Left ventricle myocardium superior (tissue), 1 donor: ENCODE measurements at regions not wholly inside any gene's neighbourhood (a gene's known extent, or its start where the extent isn't known, plus 50 kb on each side); places are given as distances from the start of the nearest gene placed in this dataset.

Experiments used
- ATAC-seq: fragments of 200-7000 bp; cut with Tn5 transposase; one replicate; pipeline ENCODE4 v1.9.1; 2020; ENCODE audit warnings: mild to moderate bottlenecking, moderate library complexity
- DNase-seq: peaks from one replicate; pipeline ENCODE4 v3.0.0-alpha.2; 2020
- intact Hi-C: fragments of 100-400 bp; cut with micrococcal nuclease; formaldehyde crosslinking; loops from one replicate; pipeline ENCODE4 v1.11.0; 2022
- donor health status: DM: no; HTN: yes; CAD: no; lungs with severe emphysema.

DNA sequence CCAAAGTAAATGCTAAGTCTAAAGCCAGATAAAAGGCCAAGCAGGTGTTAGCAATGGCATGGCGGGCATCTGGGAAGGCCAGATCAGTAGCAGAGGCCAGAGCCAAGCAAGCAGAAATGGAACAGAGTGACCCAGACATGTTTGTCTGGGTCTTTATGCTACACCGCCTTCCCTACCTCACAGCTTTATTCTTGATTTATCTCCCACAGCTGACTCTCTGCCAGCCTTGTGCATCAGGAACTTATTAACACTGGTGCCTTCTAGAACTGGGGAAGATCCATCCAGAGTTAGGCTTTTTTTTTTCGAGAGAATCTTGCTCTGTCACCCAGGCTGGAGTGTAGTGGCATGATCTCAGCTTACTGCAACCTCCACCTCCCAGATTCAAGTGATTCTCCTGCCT, 112.5 kb upstream of the SLC44A1 start:
- ATAC-seq (no peak), DNase-seq (no peak)
- intact Hi-C loops, result no loop called here

DNA sequence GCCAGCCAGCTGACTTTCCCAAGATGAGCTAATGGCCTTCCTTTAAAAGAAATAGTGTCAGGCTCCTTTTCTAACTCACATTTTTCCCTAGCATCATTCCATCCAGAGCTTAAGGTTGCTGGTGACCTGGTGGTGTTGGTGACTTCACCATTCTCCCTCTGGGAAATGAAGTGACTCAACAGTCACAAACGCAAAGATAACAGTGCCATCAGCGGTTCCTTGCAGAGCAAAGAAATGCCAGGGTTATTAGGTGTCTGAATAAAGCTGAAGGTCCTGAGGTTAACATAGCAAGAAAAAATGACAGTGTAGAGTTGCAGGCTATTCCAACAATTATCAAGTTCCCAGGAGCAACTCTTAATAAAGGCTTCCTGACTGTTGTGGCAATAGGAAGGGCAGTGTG, 111.8 kb upstream of the SLC44A1 start:
- ATAC-seq (no peak), DNase-seq (no peak)
- intact Hi-C loops, result no loop called here

DNA sequence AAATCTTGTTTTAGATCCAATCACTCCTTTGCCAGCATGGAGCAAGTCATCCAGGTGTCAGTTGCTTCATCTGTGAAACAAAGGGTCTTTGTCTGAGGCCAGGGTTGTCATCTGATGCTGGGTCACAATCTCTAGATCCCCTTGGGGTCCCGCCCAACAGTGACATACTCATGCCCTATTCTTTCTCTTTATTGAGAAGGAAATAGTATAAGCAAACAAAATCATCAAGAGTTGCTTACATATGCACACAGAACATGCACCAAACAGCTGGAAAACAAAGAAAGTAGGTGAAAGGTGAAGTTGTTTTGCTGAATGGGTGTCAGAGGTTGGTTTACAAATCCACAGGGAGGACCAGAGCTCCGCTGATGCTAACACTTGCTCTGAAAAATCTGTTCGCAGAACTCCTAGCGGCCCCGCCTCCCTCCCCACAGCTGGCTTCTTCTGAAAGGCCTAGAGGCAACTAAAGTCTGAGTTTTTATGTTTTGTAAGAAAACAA, 106.1 kb upstream of the SLC44A1 start:
- ATAC-seq (peak; percentile 89), DNase-seq (peak; percentile 71)
- intact Hi-C loops, result no loop called here

DNA sequence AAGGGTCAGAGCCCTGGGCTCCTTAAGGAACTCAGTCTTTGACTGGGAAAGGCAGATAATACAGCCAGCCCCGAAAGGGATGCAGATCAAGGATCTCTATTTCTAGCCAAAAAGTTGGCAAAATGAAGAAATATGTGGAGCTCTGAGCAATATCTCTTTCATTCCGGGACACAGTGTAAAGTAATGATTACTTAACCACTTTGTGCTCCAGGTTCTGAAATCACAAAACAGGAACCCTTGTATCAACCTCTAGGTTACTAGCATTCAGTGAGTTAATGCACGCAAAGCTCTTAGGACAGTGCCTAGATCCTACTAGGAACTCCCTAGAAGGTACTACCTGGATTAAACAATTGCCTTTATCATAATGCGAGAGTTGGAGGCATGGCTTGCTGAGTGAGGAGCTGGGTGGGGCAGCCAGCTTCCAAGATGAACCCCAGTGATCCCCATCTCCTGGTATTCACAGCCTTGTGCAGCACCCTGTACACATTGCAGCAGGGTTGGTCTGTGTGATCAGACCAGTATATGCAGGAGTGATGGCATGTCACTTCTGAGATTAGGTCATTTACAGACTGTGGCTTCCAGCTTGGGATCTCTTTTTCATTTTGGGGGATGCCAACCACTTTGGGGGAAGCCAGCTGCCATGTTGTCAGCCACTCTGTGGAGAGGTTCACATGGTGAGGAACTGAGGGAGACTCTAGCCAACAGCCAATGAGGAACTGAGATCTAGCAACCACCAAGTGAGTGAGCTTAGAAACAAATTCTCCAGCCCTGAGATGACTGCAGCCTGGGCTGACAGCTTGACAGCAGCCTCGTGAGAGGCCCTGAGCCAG, 103.1 kb upstream of the SLC44A1 start:
- ATAC-seq (peak; percentile 59), DNase-seq (no peak)
- intact Hi-C loops, result no loop called here

DNA sequence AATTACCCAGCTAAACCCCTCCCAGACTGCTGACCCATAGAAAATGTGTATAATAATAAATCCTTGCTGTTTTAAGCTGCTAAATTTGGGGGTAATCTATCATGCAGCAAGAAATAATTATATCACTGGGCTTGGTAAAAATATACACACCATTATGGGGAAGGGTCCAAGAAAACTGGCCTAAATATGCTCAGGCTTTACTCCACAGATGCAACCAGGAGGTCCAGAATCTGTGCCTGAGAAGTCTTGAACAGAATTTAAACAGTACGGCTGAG, 102.5 kb upstream of the SLC44A1 start:
- DNase-seq (no peak), ATAC-seq (no peak)
- intact Hi-C loops, result no loop called here

DNA sequence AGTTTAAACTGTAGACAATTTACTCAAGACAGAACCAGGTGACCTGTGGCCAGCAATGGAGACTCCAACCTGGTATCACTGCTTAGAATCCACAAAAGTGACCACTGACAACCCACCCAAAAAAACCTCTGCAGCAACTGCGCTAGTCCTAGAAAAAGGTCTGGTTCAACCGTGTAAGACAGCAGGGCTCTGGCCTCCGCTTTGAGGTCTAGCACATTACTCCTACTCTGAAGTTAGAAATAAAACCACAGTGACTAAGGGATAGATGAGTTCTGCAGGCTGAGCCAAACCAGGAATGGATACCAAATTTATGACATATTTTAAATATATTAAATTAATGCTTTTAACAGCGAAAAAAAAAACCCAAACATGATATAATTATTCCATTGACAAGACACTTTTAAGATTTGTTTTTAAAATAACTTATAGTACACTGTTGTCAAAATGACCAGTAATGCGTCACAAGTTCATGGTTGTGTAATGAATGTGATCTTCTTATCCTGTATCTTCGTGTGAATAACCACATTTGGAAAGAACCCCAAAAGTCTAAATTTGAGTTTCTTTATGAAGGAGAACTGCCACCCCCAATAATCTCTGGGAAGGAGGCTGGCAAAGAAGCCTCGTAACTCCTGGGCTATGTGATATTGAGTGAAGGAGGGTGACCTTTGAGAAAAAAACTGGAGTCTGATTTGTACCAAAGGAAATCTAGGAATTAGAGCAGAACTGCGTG, 101.9 kb upstream of the SLC44A1 start:
- ATAC-seq (no peak), DNase-seq (no peak)
- intact Hi-C loops, result no loop called here

DNA sequence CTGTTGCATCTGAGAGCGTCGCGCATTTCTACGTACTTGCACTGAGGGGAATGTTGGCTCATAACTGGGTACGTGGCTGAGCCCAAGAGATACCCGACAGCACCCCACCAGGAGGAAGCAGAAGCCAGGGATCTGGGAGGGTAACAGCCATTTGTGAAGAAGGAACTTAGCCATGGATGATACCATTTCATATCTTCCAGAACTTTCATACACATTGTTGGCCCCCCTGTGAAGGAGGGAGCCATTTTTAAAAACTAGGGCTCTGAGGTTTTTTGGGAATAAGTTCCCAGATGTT, 101.4 kb upstream of the SLC44A1 start:
- intact Hi-C loops, result no loop called here
- ATAC-seq (no peak), DNase-seq (no peak)

DNA sequence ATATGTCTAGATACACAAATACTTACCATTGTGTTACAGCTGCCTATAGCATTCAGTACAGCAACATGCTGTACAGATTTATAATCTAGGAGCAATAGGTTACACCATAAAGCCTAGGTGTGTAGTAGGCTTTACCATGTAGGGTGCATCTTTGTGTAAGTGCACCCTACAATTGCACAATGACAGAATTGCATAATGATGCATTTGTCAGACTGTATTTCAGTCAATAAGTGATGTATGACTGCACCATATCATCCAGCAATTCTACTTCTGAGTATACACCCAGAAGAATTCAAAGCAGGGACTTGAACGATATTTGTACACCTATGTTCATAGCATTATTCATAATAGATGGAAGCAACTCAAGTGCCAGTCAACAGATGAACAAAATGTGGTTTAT, 100.4 kb upstream of the SLC44A1 start:
- DNase-seq, result no peak

DNA sequence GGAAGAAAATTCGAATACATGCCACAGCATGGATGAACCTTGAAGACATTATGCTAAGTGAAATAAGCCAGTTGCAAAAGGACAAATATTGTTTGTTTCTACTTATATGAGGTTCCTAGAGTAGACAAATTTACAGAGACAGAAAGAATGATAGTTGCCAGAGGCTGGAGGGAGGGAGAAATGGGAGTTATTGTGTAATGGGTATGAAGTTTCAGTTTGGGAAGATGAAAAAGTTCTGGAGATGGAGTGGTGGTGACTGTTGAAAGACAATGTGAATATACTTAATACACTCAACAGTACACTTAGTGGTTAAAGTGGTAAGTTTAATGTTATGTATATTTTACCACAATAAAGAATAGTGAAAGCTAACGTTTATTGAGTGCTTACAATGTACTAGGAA, 99.6 kb upstream of the SLC44A1 start:
- no peak for ATAC-seq
- intact Hi-C loops, result no loop called here
- no peak for DNase-seq

More for the DNA sequence above, 100.4 kb upstream of the SLC44A1 start:
- no peak for ATAC-seq
- intact Hi-C loops, result no loop called here

DNA sequence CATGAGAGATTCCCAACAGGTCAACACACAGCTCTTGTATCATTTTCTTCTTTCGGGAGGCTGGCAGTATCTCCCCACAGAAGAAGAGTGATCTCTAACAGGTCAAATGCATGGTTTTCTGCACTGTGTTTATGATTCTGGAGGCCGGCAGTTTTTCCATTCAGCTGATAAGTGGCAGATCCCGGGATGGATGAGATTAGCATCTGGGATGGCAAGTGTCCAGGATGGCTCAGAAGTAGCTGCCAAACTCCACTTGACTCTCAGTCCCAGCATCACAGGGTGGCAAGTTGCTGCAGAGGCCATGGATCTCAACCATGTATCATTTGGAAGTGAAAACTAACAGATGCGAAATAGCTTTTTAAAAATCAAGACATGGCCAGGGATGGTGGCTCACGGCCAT, 97.8 kb upstream of the SLC44A1 start:
- intact Hi-C loops, result no loop called here
- no peak for DNase-seq
- ATAC-seq, result no peak

DNA sequence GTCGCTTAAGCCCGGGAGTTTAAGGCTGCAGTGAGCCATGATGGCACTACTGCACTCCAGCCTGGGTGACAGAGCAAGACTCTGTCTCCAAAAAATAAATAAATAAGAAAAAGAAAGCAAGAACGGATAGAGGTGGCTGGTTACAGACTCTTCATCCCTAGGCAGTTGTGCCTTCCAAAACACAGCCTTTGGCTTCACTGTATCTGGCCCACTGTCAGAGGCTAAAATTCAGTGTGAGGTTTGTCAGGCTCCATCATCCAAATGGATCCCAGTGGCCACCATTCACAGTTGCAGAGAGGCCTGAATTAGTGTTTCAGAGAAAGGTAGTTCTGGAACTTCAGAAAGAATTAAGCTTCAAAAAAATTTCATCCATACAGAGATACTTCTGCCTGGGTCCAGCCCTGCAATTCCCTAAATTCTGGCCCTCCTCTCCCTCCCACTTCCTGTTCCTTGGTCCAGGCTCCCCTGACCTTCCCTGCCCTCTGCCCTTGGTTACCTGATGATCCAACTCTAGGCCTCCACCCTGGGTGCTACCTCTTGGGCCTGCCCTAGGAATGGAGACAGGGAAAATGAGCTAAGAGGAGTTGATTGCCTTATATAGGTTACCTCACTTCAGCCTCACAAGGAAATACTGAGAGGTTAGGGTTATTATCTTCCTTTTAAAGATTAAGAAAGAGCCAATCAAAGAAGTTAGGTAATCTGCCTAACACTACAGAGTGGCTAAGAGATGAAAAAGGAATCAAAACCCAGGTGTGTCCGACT, 97.2 kb upstream of the SLC44A1 start:
- DNase-seq (no peak), ATAC-seq (no peak)
- intact Hi-C loops, result no loop called here

DNA sequence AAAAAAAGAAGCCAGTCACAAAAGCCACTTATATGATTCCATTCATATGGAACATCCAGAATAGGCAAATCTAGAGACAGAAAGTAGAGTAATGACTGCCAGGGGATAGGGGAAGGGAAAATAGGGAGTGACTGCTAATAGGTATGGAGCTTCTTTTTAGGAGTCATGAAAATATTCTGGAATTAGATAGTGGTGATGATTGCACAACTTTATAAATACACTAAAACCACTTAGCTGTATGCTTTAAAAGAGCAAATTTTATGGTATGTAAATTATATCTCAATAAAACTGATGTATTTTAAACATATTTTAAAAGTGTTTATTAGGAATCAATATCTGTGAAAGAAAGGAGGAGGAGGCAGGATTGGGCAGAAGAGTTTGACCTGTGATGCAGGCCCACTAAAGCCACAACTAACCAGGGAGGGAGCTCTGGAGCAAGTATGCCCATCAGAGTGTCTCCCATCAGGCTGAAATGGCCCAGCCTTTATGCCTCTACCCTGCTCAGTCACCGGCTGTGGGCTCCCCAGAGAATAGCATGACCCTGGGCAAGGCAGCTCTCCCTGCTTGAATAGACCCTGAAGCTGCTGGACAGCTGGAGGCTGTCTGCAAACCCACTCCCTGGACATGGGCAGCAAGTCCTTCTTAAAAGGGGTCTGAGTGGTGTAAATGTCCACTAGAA, 96.0 kb upstream of the SLC44A1 start:
- DNase-seq, result no peak
- intact Hi-C loops, result no loop called here
- no peak for ATAC-seq

DNA sequence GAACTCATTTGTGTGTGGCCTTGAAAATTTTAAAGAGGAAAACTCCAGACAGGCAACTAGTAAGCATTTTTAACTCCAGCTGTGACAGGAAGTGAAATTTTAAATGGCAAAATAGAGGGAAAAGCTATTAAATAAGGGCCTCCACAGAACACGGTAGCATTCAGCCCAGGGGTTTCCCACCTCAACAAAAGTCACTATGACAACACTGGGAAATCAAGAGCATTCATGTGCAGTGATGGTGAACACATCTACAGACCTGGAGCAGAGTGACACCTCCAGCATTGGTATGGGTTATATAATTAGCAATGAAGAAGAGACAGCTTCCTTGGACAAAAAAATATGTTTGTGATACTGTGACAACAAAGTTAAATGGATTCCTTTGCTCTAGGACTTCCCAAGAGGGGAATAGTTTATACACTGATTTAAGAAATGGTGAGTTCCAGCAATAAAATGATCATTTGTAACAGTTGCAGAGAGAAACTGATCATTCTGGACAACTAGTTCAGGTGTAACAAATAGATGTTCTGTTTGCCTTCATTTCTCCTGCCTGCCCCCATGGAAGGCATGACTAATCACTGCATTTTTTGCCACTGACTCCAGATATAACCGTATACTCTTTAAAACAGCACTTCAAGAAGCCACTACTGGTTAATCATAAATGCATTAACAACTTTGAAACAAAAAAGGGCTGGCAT, 93.3 kb upstream of the SLC44A1 start:
- no peak for ATAC-seq
- intact Hi-C loops, result loop anchor here (10.0 kb wide), 1 partner anchor 226 kb away; the partner anchor contains the start of gene ABCA1
- no peak for DNase-seq

DNA sequence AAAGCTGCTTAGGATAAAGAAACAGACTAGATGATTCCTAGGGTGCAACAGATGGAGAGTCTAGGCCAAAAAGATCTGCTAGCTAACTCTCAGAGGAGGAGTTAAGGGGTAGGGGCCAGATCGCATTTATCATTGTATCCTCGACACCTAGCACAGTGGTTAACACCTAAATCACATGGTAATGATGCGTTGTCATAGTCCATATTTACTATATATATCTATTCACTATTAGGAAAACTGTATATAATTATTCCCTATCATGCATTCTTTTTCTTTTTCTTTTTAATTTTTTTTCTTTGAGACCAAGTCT, 92.8 kb upstream of the SLC44A1 start:
- ATAC-seq, result no peak
- no peak for DNase-seq
- intact Hi-C loops, result loop anchor here (10.0 kb wide), 1 partner anchor 227 kb away; the partner anchor contains the start of gene ABCA1

DNA sequence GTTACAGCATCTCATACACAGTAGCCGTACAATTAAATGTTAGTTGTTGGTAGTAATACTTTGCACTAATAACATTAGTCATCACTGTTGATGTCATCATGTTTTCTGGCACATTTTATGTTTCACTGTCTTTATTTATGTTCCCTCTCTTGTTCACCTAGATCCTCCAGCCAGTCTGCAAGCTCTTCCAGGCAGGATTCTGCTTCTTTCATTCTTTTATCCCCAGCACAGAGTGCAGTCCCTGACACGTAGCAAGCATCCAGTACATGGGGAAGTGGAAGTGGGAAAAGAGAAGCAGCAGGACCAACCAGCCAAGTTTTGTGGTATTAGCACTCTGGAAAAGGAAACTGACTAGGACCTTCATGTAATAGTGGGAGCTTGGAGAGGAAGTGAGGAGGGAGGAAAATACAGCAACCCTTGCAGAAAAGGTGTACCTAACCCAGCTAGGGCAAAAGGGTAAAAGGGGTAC, 89.7 kb upstream of the SLC44A1 start:
- DNase-seq (no peak), ATAC-seq (peak; percentile 42)
- intact Hi-C loops, result loop anchor here (5.0 to 10.0 kb wide), 2 partner anchors 230 to 292 kb away; partner anchors contain the start of gene ABCA1

DNA sequence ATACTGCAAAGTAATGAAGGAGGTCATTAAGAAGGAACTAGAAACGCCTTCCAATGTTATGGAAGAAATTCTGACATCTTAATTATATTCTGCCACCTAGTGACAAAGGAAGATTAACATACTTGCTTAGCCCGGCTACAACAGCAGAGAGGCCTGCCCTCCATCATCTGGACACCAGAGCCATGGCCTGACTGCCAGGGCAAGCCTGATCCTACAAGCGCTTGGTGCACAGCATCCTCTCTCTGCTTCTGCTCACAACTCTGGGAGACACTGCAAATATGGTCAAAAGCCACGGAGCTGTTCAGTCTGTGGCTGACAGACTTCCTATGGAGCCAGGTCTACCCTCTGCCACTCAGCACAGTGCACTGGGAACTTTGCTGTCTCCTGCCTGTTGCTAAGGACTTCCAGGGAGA, 87.3 kb upstream of the SLC44A1 start:
- ATAC-seq, result peak; percentile 92
- DNase-seq, result peak; percentile 65
- intact Hi-C loops, result loop anchor here (5.0 to 10.0 kb wide), 2 partner anchors 232 to 295 kb away; partner anchors contain the start of gene ABCA1

DNA sequence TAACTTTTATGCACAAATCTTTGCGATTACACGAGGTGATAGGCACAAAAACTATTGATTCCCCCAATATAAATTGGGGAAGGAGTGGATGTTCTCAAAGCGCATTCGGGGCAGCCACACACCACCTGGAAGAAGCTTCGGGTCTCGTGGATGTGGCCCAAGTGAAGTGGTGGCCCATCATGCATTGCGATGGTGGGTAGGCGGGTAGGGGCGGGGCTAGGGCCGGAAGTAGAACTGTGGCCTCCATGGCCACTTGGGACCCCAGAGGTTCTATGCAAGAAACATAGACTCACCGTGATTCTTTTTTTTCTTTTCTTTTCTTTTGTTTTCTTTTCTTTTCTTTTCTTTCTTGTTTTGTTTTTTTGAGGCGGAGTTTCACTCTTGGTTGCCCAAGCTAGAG, 86.4 kb upstream of the SLC44A1 start:
- DNase-seq, result no peak
- ATAC-seq, result no peak
- intact Hi-C loops, result loop anchor here (5.0 to 10.0 kb wide), 2 partner anchors 233 to 296 kb away; partner anchors contain the start of gene ABCA1

DNA sequence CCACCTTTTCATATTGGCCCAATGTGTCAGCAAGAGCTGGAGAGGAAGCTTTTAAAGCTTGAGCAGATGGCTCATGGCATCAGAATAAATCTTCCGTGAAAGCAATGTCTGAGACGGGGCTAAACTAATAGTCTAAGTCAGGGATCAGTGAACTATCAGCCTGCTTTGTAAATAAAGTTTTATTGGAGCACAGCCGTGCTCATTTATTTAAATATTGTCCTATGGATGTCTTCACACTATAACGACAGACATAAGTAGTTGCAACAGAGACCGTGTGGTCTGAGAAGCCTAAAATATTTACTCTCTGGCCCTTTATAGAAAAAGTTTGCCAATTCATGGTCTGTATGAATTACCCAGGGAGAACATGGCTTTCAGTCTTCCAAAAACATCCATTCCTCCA, 85.6 kb upstream of the SLC44A1 start:
- ATAC-seq (no peak), DNase-seq (no peak)
- intact Hi-C loops, result loop anchor here (5.0 to 10.0 kb wide), 2 partner anchors 234 to 297 kb away; partner anchors contain the start of gene ABCA1

DNA sequence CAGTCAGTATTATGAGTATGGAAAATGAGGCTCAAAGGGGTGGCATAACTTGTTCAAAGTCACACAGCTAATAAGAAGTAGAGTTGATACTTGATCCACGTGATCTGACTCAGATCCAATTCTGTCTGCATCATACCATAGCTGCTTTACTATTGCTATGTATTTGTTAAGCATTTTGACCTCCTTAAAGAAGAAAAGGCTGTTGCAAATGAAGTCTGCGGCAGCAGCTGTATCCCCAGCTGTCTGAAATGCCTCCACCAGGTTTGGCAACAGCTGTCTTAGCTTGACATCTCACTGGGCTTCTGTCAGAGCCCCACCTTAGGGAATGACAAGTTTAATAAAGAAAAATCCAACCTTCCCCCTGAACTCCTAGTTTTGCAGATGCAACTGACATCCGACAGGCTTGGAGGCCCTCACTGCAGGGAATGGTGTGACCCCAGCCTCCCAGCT, 75.6 kb upstream of the SLC44A1 start:
- intact Hi-C loops, result loop anchor here (10.0 kb wide), 1 partner anchor 246 kb away; no protein-coding TSS in a partner anchor

More for the DNA sequence above, 75.6 kb upstream of the SLC44A1 start:
- DNase-seq, result no peak
- peak; percentile 75 for ATAC-seq
